HepG2 (cell line): ENCODE measurements at regions not wholly inside any gene's neighbourhood (a gene's known extent, or its start where the extent isn't known, plus 50 kb on each side); places are given as distances from the start of the nearest gene placed in this dataset.

Experiments used
- AFF4 ChIP-seq: sonication (generic); formaldehyde crosslinking; IDR thresholded peaks from 2 replicates; pipeline ENCODE4 v1.4.0; 2020; ENCODE audit warnings: missing genetic modification reagents
- AHDC1 ChIP-seq: sonication (generic); formaldehyde crosslinking; IDR thresholded peaks from 2 replicates; pipeline ENCODE4 v1.5.1; 2020; ENCODE audit warnings: mild to moderate bottlenecking, missing genetic modification reagents, borderline replicate concordance
- ARID5B ChIP-seq: IDR thresholded peaks from 2 replicates; pipeline ENCODE4 v1.4.0; 2020; ENCODE audit warnings: mild to moderate bottlenecking, missing genetic modification reagents
- HNF4A ChIP-seq: sonication (generic); formaldehyde crosslinking; IDR thresholded peaks from 2 replicates; pipeline ENCODE4 v1.4.0; 2020; ENCODE audit warnings: missing genetic modification reagents
- HNF4G ChIP-seq, 2 experiments: sonication (generic) in 1 of 2; formaldehyde crosslinking in 1 of 2; IDR thresholded peaks; 2 replicates each; pipeline versions ENCODE4 v1.4.0 to v1.6.1; 2011 to 2020; ENCODE audit warnings: borderline replicate concordance in 2 of 2, low read depth in 2 of 2, mild to moderate bottlenecking in 2 of 2, low read length in 1 of 2, missing genetic modification reagents in 1 of 2, moderate library complexity in 1 of 2
- MZF1 ChIP-seq: sonication (generic); formaldehyde crosslinking; IDR thresholded peaks from 2 replicates; pipeline ENCODE4 v1.8.1; 2023; ENCODE audit warnings: mild to moderate bottlenecking, missing genetic modification reagents, borderline replicate concordance
- ONECUT2 ChIP-seq: sonication (generic); formaldehyde crosslinking; IDR thresholded peaks from 2 replicates; pipeline ENCODE4 v1.4.0; 2020; ENCODE audit warnings: missing genetic modification reagents
- POLR2AphosphoS5 ChIP-seq: IDR thresholded peaks from 2 replicates; pipeline ENCODE4 v1.6.1; 2012; ENCODE audit warnings: low read depth, low read length
- PTBP1 ChIP-seq: fragments of 200-400 bp; formaldehyde crosslinking; IDR thresholded peaks from 2 replicates; pipeline ENCODE4 v1.6.1; 2018; ENCODE audit warnings: low read length, low read depth; ENCODE audit not compliant: poor library complexity, severe bottlenecking
- SP1 ChIP-seq, 2 experiments: fragments of 450-650 bp in 1 of 2; sonication (generic) in 1 of 2; formaldehyde crosslinking in 1 of 2; IDR thresholded peaks; 2 replicates each; pipeline versions ENCODE4 v1.4.0 to v1.6.1; 2016 to 2020; ENCODE audit warnings: missing genetic modification reagents in 1 of 2
- ZBTB10 ChIP-seq: sonication (generic); formaldehyde crosslinking; IDR thresholded peaks from 2 replicates; pipeline ENCODE4 v1.4.0; 2020; ENCODE audit warnings: missing genetic modification reagents, borderline replicate concordance

GRCh38 chr20:60258255-60258863 is 300.1 kb downstream of the CDH26 start (continued):
- TF ChIP-seq AFF4 (CRISPR knock-in tag) = no peak
- TF ChIP-seq PTBP1 = no peak
- peak; percentile 35; the same call in 1 of the 2 replicates for TF ChIP-seq AHDC1 (CRISPR knock-in tag)
- peak; percentile 31; the same call in 1 of the 2 replicates for TF ChIP-seq HNF4A
- no peak for TF ChIP-seq MZF1
- no peak for TF ChIP-seq POLR2AphosphoS5
- TF ChIP-seq ZBTB10 (CRISPR knock-in tag) = no peak
- 0 out of 2 replicates have a peak, but pooled peaks have one; percentile 12 for TF ChIP-seq HNF4G (IDR thresholded peaks at IDR 0.05; ENCODE audit: borderline replicate concordance, low read depth, low read length)
- no peak for TF ChIP-seq HNF4G (CRISPR knock-in tag; IDR thresholded peaks at IDR 0.05; ENCODE audit: borderline replicate concordance, low read depth)
- TF ChIP-seq ONECUT2 (CRISPR knock-in tag) = 0 out of 2 replicates have a peak, but pooled peaks have one; percentile 52
- no peak for TF ChIP-seq SP1 (IDR thresholded peaks at IDR 0.05)
- TF ChIP-seq SP1 (CRISPR knock-in tag; IDR thresholded peaks at IDR 0.05) = no peak
- TF ChIP-seq ARID5B (CRISPR knock-in tag) = 0 out of 2 replicates have a peak, but pooled peaks have one; percentile 40
